ENCODE measurements at regions not wholly inside any gene's neighbourhood (a gene's known extent, or its start where the extent isn't known, plus 50 kb on each side); places are given as distances from the start of the nearest gene placed in this dataset.

- Mint-ChIP-seq H3K4me3 (no peak overlapping the region), H3K27me3 (peaks cover 34% of the 10 kb centered on the region), H3K27ac (no peak overlapping the region), H3K4me1 (no peaks in the 10 kb centered on the region), H3K36me3 (ENCODE audit: low read depth) (no peaks in the 10 kb centered on the region)
- ATAC-seq (no peak), DNase-seq (no peak)
- no peaks in the 10 kb centered on the region for H3K9me3 ChIP-seq (ENCODE audit: control insufficient read depth, low read length, poor library complexity, severe bottlenecking)
Observed at GRCh38 chr7:50838675-50839377, 56.1 kb upstream of the GRB10 start.

GRCh38 chr7:50837965-50838364, 55.3 kb upstream of the GRB10 start:
- no peak for ATAC-seq
- DNase-seq: no peak
- Mint-ChIP-seq H3K4me3 (no peak overlapping the region), H3K27me3 (peaks cover 29% of the 10 kb centered on the region), H3K36me3 (ENCODE audit: low read depth) (no peaks in the 10 kb centered on the region), H3K27ac (no peak overlapping the region), H3K4me1 (no peaks in the 10 kb centered on the region)
- no peaks in the 10 kb centered on the region for H3K9me3 ChIP-seq (ENCODE audit: control insufficient read depth, low read length, poor library complexity, severe bottlenecking)

GRCh38 chr7:50836646-50837045, 54.0 kb upstream of the GRB10 start:
- no peak for DNase-seq
- Mint-ChIP-seq H3K36me3 (ENCODE audit: low read depth) (no peaks in the 10 kb centered on the region), H3K27ac (no peak overlapping the region), H3K4me1 (no peaks in the 10 kb centered on the region), H3K4me3 (no peak overlapping the region), H3K27me3 (peaks cover 32% of the 10 kb centered on the region)
- H3K9me3 ChIP-seq (ENCODE audit: control insufficient read depth, low read length, poor library complexity, severe bottlenecking): no peaks in the 10 kb centered on the region
- no peak for ATAC-seq

- ATAC-seq: no peak
- H3K27me3 Mint-ChIP-seq: peaks cover 29% of the 10 kb centered on the region
- no peak overlapping the region for H3K4me3 Mint-ChIP-seq
Observed at GRCh38 chr7:50835156-50835555, 52.5 kb upstream of the GRB10 start.

GRCh38 chr7:50834679-50835078, 52.0 kb upstream of the GRB10 start:
- Mint-ChIP-seq H3K4me1 (no peaks in the 10 kb centered on the region), H3K4me3 (no peak overlapping the region)
- H3K9me3 ChIP-seq (ENCODE audit: control insufficient read depth, low read length, poor library complexity, severe bottlenecking): no peaks in the 10 kb centered on the region

More at GRCh38 chr7:50835156-50835555, 52.5 kb upstream of the GRB10 start:
- Mint-ChIP-seq H3K4me1 (no peaks in the 10 kb centered on the region), H3K36me3 (ENCODE audit: low read depth) (no peaks in the 10 kb centered on the region), H3K27ac (no peak overlapping the region)
- H3K9me3 ChIP-seq (ENCODE audit: control insufficient read depth, low read length, poor library complexity, severe bottlenecking): no peaks in the 10 kb centered on the region
- no peak for DNase-seq

GRCh38 chr7:50834031-50834535, 51.4 kb upstream of the GRB10 start:
- H3K27me3 Mint-ChIP-seq: peaks cover 28% of the 10 kb centered on the region
- H3K4me3 Mint-ChIP-seq: no peak overlapping the region
- ATAC-seq (no peak), DNase-seq (no peak)
- no peak overlapping the region for H3K27ac Mint-ChIP-seq
- no peaks in the 10 kb centered on the region for H3K9me3 ChIP-seq (ENCODE audit: control insufficient read depth, low read length, poor library complexity, severe bottlenecking)
- H3K4me1 Mint-ChIP-seq: peaks cover 2% of the 10 kb centered on the region
- no peaks in the 10 kb centered on the region for H3K36me3 Mint-ChIP-seq (ENCODE audit: low read depth)

More at GRCh38 chr7:50834679-50835078, 52.0 kb upstream of the GRB10 start:
- no peak for ATAC-seq
- Mint-ChIP-seq H3K36me3 (ENCODE audit: low read depth) (no peaks in the 10 kb centered on the region), H3K27ac (no peak overlapping the region), H3K27me3 (peaks cover 29% of the 10 kb centered on the region)
- no peak for DNase-seq

- ATAC-seq: no peak
- Mint-ChIP-seq H3K4me1 (peaks cover 4% of the 10 kb centered on the region), H3K27me3 (peaks cover 25% of the 10 kb centered on the region), H3K4me3 (no peak overlapping the region), H3K27ac (no peak overlapping the region), H3K36me3 (ENCODE audit: low read depth) (no peaks in the 10 kb centered on the region)
- DNase-seq: no peak
- no peaks in the 10 kb centered on the region for H3K9me3 ChIP-seq (ENCODE audit: control insufficient read depth, low read length, poor library complexity, severe bottlenecking)
Observed at GRCh38 chr7:50832744-50833143, 50.0 kb upstream of the GRB10 start.

Measured in T-helper 17 cell (primary cell).